ENCODE measurements at regions not wholly inside any gene's neighbourhood (a gene's known extent, or its start where the extent isn't known, plus 50 kb on each side); places are given as distances from the start of the nearest gene placed in this dataset.

GRCh38 chr4:145248502-145248901, 68.1 kb upstream of the OTUD4 start:
- Histone ChIP-seq H3K4me1 (ENCODE audit: insufficient read depth, low read length) (no peaks in the 10 kb centered on the region), H3K9me3 (ENCODE audit: insufficient read depth, low read depth, low read length) (no peaks in the 10 kb centered on the region), H3K27ac (ENCODE audit: low read depth, low read length) (no peak overlapping the region), H3K27me3 (ENCODE audit: insufficient read depth, low read length) (no peaks in the 10 kb centered on the region), H3K4me3 (ENCODE audit: low read length) (no peak overlapping the region), H3K36me3 (ENCODE audit: insufficient read depth, low read length) (no peaks in the 10 kb centered on the region), H3K9ac (ENCODE audit: low read depth, low read length) (no peak overlapping the region)
- 100% methylated on average over 1 of the region's 1 CpG for WGBS

- no peaks in the 10 kb centered on the region for H3K4me1 ChIP-seq (ENCODE audit: insufficient read depth, low read length)
- H3K9me3 ChIP-seq (ENCODE audit: insufficient read depth, low read depth, low read length) = no peaks in the 10 kb centered on the region
- no peaks in the 10 kb centered on the region for H3K27me3 ChIP-seq (ENCODE audit: insufficient read depth, low read length)
- no peaks in the 10 kb centered on the region for H3K36me3 ChIP-seq (ENCODE audit: insufficient read depth, low read length)
- WGBS = no CpG with 5 or more reads among the region's 1 CpG
- H3K27ac ChIP-seq (ENCODE audit: low read depth, low read length) = no peak overlapping the region
- H3K9ac ChIP-seq (ENCODE audit: low read depth, low read length) = no peak overlapping the region
- no peak overlapping the region for H3K4me3 ChIP-seq (ENCODE audit: low read length)
These were observed 53.8 kb upstream of the OTUD4 start for GRCh38 chr4:145234091-145234706.

GRCh38 chr4:145231906-145232700, 51.7 kb upstream of the OTUD4 start:
- no peaks in the 10 kb centered on the region for H3K4me1 ChIP-seq (ENCODE audit: insufficient read depth, low read length)
- no peak overlapping the region for H3K27ac ChIP-seq (ENCODE audit: low read depth, low read length)
- H3K9me3 ChIP-seq (ENCODE audit: insufficient read depth, low read depth, low read length) = no peaks in the 10 kb centered on the region
- no peaks in the 10 kb centered on the region for H3K27me3 ChIP-seq (ENCODE audit: insufficient read depth, low read length)
- no peak overlapping the region for H3K4me3 ChIP-seq (ENCODE audit: low read length)
- H3K9ac ChIP-seq (ENCODE audit: low read depth, low read length) = no peak overlapping the region
- no peaks in the 10 kb centered on the region for H3K36me3 ChIP-seq (ENCODE audit: insufficient read depth, low read length)
- WGBS = 97% methylated on average over 8 of the region's 8 CpGs

- no peaks in the 10 kb centered on the region for H3K9me3 ChIP-seq (ENCODE audit: insufficient read depth, low read depth, low read length)
- 98% methylated on average over 2 of the region's 2 CpGs for WGBS
- H3K4me1 ChIP-seq (ENCODE audit: insufficient read depth, low read length) = no peaks in the 10 kb centered on the region
- no peak overlapping the region for H3K4me3 ChIP-seq (ENCODE audit: low read length)
- H3K27me3 ChIP-seq (ENCODE audit: insufficient read depth, low read length) = no peaks in the 10 kb centered on the region
- no peak overlapping the region for H3K9ac ChIP-seq (ENCODE audit: low read depth, low read length)
- no peak overlapping the region for H3K27ac ChIP-seq (ENCODE audit: low read depth, low read length)
- no peaks in the 10 kb centered on the region for H3K36me3 ChIP-seq (ENCODE audit: insufficient read depth, low read length)
These were observed 50.3 kb upstream of the OTUD4 start for GRCh38 chr4:145230726-145231125.

Data from HUES64 (cell line).